Hematopoietic multipotent progenitor cell treated with erythropoietin and hydrocortisone succinate and interleukin-3 and kit ligand, for 4 days (in vitro differentiated cells): ENCODE measurements at regions not wholly inside any gene's neighbourhood (a gene's known extent, or its start where the extent isn't known, plus 50 kb on each side); places are given as distances from the start of the nearest gene placed in this dataset.
A peak's percentile ranks its signal among the peaks of the same experiment; 100 is the strongest.

Experiments
- DNase-seq: peaks from one replicate; pipeline ENCODE4 v3.0.0-alpha.2; 2015

DNA sequence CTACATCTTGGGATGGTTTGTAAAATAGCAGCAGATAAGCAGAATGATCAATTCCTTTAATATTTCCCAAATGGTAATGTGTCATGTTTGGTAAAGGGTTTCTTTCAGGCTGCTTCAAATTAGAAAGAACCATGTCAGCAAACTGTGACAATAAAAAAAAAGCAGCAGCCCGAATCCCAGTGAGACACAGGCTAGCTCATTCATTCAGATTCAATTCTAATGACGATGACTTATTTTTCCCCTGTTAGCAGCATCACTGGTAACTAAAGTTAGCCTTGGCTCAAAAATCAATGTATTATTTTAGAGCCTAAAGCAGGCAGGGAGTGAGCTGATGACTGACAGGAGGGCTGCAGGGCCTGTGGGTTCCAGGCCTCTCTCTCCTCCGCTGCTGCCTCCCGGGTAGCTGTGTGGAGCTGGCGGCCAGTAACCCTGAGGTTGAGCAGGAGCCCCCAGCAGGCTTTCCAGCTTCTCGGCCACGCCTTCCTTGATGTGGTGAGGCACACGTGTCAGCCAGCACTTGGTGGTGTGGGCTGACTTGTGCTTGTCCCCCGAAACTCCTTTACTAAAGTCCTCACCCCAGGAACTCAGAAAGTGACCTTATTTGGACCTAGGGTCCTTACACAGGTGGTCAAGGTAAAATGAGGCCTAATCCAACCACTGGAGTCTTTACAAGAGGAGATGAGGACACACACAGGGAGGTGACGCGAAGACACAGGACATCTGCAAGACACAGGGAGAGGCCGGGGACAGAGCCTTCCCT is 120.5 kb upstream of the HS6ST1 start:
- DNase-seq = peak; percentile 74

DNA sequence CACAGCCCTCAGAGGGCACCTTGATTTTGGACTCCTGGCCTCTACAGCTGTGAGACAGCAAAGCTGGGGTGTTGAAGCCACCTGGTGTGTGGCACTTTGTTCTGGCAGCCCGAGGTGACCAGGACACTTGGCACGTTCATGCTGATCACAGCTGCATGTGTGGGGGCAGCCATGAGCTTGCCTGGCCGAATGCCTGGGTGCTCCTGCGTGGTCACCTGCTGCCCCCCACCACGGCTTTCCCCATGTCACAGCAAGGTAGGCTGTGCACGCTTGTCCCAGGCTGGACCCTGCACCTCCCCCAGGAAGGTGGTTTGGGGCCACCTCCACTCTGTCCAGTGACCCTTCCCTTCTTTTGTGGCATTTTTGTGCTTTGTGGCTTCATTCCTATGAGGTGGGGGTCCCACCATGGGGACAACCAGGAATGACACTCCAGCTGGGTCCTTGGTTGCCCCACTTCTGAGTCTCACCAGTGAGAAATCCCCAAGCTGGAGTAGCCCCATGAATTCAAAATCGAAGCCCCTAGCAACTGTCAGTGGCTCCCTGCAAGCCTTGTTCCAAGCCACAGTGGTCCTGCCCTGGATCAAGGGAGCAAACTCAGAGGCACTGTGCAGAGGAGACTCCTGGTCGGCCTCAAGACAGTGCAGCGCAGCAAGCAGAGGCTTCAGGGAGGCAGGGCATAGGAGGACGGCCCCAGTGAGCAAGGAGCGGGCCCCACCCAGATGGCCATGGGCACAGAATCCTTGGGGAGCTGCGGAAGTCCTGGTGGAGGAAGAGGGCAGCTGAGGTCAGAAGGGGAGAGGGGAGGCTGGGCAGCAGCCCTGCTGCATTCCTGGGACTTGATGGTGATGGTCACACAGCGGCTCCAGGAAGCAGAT is 121.4 kb upstream of the HS6ST1 start:
- DNase-seq = no peak

DNA sequence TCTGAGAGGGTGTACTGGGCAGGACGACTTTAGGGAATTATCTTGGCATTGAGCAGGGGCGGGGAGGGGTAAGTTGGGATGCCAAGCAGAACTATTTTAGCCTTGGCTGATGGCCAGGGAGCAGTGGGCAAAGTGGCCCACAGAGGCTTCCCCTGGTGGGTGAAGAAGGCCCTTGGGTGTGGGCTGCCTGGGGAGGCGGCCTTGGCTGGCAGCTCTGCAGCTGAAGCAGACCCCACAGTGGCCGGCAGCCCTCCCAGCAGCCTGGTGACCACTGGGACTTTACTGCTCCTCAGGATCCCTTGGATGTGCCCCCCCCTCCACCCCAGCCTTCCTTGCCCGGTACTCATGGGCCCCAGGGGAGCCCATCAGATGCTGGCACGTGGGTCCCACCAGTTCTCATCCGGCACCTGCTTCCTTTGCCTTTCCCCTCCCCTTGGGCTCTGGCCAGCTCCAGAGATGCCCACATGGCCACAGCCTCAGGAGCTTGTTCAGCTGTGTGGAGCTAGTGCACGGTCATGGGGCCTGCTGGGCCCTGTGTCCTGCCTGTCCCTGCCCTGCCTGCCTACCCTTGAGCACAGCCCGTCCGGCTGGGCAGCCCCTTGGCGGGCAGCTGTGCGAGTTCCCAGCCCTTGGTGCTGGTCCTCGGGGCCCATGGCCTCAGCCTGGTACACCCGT is 122.1 kb upstream of the HS6ST1 start:
- peak; percentile 53 for DNase-seq

DNA sequence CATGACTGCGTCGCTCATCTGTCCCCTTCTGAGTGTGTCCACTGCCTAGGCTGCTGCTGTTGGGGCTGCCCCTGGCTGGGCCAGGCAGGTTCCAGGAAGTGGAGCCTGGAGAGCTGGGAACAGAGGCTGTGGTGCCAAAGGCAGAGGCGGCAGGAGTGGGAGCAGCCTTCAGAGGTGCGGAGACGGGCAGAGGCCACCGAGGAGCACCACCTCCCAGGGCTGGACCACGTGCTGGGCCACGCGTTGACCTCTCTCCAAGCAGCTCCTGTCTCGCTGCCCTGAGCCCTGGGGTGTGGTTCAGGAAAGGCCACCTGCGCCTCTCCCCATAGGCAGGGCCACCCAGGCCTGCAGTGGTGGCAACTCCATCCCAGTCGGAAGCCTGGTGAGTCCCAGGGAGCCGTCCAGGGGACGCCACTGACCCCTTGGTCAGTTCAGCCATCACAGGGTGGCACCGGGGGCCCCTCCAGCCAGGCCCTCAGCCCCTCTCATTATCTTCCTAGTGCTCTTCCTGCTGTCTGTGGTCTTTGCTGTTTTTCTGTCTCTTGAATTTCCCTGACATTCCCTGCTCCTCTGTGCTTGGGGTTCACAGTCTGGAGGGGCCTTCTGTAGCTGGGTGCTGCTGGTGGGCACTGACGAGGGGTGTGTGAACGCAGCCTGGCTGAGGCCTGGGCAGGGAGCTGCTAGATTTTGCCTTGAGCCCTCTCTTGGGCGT is 122.8 kb upstream of the HS6ST1 start:
- DNase-seq = peak; percentile 82

DNA sequence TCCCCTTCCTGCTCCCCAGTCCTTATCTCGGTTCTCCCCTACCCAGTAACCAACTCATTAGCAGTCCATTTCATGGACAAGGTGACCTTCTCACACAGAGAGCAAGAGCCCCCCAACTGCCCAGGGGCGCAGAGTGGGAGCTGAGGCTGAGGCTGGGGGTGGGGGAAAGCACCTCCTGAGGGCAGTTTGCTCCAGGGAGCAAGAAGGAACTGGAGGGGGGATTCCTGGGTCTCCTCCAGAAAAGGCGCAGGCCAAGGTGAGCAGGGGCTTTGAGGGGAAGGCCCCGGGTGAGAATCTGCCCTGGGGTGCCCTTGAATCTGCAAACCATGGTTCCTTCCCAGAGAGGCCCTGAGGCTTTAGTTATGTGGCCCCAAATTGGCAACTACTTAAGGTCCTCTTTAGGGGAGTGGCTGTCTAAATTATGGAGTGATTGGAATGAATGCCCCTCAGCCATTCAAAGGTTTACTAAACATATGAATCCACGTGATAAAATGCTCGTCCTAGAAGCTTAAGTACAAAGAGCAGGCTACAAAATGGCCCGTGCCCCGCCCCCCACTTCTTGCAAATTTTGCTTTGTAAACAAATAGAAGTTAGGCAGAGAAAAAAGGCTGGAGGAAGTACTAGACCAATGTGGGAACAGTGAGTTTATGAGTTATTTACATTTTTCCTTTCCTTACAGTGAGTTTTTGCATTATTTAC is 123.5 kb upstream of the HS6ST1 start:
- peak; percentile 83 for DNase-seq

DNA sequence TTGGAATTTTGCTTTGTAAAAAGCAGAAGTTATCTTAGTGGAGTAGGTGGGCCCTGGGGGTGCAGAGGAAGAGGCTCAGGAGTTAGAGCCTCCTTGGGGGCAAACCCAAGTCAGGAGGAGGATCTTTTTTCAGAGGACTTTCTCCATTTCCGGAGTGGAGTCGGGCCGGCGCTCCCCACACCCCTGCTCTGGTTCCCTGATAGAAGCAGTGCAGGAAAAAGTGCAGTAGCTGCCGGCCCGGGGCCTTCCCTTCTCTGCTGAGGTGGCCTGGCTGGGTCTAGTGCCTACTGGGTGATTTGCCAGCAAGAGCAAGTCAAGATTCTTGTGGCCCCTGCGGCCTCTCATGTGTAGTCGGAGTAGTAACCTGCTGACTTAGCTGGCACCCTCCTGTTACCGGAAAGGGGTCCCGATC is 124.2 kb upstream of the HS6ST1 start:
- DNase-seq = peak; percentile 81

DNA sequence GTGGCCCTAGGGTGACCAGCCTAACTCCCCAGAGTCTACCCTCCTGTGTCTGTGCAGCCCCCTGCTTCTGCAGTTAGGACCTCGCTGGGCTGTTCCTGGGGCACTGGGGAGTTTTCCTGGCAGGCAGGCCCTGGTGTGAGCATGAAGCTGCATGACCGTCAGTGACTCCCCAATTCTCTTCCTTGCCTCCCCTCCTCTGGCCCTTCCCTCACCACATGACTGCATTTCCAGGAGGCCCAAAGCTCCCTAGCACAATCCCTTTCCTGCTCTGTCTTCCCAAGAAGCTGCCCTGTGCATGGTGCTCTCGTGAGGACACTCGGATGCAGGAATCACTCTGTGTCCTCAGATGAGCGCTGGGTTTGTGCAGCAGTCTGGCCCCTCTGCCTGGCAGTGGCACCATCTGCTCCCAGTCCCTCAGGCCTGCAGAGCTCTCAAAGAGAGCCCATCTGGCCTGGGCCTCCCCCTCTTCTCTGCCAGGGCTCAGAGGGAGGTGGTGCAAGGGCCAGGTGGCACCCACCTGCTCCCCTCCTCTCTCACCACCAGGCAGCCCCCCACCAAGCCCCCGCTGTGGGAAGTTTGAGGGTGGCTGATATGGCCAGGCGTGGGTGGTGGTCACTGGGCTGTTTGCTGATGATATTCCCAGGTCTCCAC is 125.6 kb upstream of the HS6ST1 start:
- no peak for DNase-seq

DNA sequence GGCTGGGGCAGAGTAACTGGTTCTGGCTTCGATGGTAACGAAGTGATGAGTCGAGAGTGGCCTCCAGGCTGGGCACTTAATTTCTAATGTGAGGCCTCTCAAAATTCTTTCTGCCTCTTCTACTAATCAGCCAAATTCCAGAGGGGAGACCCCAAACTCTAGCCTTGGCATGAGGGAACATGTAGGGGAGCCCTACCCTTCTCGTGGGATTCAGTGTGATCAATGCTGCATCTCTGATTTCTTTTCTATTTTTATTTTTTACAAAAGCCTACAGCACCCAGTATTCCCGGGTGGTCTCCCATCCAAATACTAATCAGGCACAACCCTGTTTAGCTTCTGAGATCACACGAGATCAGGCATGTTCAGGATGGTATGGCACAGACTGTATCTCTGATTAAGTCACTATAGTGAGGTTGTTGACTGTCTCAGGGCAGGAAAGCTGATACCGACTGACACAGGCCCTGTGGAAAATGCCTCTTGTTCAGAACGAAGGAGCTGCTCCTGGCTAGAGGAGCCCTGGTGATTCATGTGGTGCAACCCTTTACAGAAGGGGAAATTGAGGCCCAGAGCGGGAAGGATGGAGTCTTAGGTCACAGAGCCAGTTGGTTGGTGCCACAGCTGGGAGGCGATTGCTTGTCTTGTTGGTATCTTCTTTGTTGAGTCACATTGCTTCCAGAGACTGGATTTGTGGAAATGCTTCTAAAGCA is 126.3 kb upstream of the HS6ST1 start:
- peak; percentile 47 for DNase-seq

DNA sequence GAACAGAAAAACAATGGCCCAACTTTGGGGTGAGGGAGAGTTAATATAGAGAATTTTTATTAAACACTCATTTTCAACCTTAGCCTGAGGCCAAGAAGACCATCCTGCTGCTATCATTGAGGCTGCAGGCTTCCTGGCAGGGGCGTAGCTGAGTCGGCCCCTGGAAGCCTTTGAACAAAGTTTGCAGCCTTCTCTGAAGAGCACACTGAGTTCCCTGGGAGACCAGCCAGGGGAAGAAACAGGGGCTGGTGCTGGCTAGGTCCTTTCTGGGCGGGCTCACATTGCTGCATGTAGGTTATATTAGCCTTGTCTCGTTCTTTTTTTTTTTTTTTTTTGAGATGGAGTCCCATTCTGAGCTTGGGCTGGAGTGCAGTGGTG is 126.8 kb upstream of the HS6ST1 start:
- DNase-seq = peak; percentile 89

DNA sequence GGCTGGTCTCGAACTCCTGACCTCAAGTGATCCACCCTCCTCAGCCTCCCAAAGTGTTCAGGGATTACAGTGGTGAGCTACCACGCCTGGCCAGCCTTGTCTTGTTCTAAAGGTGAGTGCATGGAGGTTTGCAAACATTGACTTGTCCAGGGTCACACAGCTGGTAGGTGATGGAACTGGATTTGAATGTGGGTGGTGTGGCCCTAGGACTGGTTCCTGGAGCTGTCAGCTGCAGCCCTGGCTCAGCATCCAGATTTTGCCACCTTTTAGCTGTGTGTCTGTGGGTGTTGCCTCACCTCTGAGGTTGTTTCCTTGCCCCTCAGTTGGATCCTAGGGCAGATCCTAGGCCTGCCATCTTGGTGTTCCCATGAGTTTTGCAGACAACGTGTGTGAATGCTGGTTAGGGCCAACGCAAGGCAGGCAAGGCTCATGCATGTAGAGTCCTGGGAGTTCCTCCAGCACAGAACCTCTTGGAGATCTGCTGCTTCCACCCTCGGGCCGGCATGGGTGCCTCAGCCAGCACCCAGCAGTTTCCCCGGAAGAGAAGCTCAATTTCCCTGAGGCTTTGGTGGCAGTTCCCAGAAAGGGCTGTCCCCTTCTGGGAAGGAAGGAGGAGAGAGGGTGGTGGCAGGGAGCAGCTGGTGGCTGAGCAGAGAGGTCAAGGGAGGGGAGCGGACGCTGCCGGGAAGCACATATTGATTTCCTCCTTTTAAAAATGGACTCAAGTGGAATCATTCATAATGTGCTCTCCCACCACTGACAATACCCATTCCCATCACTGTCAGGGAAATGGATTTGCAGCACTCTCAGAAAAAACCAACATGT is 127.6 kb upstream of the HS6ST1 start:
- no peak for DNase-seq

DNA sequence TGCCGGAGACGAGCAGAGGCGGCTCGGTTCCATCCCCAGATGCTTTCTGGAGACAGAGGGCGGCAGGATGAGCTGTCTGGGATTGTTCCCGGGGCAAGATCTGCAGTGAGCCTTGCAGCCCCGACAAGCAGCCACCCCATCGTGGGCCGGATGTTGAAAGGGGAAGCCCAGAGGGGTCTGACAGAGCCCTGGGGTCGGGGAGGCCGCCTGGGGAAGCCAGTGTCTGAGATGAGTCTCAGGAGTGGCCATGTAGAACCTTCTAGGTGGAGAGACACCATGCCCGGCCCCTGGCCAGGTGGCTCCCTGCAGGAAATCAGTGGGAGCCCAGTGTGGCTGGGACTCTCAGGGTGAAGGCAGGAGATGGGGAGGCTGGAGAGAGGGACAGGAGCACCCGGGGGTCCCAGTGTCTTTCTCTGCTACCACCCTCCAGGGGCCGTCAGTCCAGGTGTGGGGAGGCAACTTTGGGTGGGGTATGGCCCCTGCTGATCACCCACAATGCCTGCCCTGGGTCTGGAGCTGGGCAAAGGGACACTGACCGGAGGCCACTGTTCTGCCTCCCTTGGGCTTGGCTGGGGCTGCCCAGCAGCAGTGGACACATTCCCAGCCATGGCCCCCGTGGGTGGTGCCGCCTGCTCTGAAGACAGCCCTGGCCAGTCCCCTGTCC is 128.3 kb upstream of the HS6ST1 start:
- no peak for DNase-seq

DNA sequence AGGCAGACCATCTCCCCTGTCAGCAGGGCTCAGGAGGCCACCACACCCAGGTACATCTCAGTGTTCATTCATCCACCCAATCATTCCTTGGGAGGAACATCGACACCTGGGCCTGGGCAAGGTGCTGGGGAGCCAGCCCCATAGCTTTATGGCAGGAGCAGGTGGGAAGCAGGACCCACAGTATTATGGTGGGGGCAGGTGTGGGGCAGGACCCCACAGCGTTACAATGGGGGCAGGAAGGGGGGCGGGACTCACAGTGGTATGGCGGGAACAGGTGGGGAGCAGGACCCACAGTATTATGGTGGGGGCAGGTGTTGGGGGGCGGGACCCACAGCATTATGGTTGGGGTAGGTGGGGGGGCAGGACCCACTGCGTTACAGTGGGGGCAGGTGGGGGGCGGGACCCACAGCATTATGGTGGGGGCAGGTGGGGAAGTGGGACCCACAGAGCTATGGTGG is 128.9 kb upstream of the HS6ST1 start:
- DNase-seq = no peak

DNA sequence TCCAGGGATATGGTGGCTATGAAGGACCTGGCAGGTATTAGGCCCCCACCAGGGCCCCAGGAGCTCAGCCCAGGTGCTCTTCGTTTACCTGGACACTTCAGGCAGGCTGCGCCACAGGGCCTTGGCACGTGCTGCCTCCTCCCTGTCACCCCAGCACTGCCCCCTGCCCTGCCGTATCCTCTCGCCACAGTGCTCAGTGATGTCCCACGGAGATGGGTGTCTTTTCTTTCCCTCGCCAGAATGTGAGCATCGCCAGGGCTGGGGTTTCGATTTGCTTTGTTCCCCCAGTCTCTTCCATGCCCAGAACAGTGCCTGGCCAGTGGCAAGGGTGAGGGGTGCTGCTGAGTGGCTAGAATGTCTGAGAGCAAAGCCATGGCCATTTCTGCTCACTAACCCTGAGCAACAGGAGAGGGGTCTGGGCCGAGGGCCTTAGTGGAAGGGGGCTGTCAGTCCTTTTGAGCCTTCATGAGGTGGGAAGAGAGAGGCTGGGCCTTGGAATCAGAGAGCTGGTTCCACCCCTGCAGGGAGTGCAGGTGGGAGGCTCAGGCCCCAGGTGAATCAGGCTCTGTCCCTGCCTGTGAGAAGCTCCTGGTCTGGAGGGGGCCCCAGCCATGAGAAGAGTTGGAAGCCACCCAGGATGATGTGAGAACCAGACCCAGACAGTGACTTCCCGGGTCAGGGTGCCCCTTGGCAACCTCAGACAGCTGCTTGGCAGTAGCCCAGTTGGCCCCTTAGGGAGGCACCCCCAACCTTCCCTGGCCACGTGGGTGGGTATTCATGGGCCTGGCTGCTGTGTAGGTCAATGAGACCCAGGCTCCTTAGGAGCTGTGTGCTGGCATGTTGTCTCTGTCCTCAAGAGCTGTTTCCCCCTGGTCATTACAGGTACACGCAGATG is 129.9 kb upstream of the HS6ST1 start:
- no peak for DNase-seq

DNA sequence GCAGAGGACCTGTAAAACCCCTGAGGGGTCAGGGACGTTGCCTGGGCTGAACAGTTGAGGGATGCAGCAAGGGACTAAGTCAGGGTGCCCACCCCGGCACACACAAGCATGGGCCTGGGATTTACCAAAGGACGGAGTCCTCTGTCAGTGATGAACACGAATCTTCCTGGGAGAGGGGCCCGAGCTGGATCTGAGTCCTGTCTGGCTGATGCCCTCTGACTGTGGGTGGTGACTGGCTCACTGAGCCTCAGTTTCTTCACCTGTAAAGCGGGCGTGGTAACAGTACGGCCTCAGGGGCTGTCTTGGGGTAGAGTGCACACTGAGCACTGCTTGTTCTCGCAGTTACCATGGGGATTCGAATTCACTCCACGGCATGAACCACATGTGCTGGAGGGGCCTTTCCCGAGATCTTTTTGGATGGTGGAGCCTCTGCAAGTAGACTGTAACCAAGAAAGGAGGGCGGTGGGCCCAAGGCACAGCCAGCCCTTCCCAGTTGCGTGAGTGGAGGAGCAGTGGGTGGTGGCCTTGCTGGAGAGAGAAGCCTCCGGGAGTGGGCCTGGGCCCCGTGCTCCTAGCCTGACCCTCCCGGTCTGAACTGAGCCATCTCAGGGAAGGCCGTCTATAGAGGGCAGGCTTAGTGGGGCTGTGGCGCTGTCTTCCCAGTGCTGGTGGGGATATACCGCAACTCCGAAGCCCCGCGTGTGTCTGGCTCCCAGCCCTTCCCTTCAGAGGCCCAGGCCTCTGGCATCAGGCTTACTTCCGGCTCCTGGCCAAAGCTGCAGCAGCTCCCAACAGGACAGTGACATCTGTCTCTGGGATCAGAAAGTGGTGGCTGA is 130.8 kb upstream of the HS6ST1 start:
- no peak for DNase-seq

DNA sequence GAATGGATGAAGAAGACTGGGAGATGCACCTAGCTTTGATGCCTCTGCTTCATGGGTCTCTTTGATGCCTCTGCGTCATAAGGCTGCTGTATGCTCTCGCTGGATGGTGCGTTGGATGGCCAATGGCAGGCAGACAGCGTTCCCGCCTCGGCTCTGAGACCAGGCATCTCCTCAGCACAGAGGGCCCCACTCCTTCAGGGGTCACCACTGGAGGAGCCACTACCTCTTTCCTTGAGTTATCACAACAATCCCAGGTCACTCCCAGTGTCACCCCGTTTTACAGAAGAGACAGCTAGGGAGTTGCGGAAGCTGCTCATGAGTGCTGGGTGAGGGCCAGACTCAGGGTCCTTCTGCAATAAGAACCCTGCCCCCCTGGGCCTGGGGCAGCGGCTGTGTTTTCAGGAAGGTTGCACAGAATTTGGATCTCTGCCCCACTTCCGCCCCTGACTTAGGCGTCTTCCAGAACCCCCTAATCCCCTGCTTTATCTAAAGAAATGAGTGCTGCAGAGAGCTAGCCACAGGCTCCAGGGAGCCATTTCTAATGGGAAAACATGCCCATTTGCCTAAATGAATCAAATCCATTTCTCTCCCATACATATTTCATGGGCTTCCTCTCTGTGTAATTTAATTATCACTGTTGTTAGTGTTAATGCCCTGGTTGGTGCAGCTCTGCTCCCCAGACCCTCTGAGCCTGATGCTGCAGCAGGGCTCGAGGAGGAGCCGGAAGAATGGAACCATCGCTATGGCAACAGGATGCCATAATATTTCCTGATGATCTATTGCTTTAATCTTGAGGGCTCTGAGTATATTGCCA is 131.8 kb upstream of the HS6ST1 start:
- no peak for DNase-seq
